GM12891 (cell line): ENCODE measurements at regions not wholly inside any gene's neighbourhood (a gene's known extent, or its start where the extent isn't known, plus 50 kb on each side); places are given as distances from the start of the nearest gene placed in this dataset.

Experiments used
- POLR2A ChIP-seq: IDR thresholded peaks from 2 replicates; pipeline ENCODE4 v1.6.1; 2011; ENCODE audit warnings: low read depth, low read length, control low read depth
- POLR2AphosphoS5 ChIP-seq: IDR thresholded peaks from 2 replicates; pipeline ENCODE4 v1.6.1; 2011; ENCODE audit warnings: low read depth, low read length, control low read depth

- TF ChIP-seq POLR2AphosphoS5 (no peak), POLR2A (no peak)
Observed at GRCh38 chr13:34842466-34842865, 99.6 kb upstream of the NBEA start.
